ENCODE measurements at regions not wholly inside any gene's neighbourhood (a gene's known extent, or its start where the extent isn't known, plus 50 kb on each side); places are given as distances from the start of the nearest gene placed in this dataset.
"Not testable (repeated sequence)": the region's sequence is repeated elsewhere in the genome, so short reads cannot be mapped to it uniquely, and the experiment has no call there.

GRCh38 chr21:35586305-35586704 lies 474.0 kb downstream of the SETD4 start:
- no peak for FAIRE-seq

DNA sequence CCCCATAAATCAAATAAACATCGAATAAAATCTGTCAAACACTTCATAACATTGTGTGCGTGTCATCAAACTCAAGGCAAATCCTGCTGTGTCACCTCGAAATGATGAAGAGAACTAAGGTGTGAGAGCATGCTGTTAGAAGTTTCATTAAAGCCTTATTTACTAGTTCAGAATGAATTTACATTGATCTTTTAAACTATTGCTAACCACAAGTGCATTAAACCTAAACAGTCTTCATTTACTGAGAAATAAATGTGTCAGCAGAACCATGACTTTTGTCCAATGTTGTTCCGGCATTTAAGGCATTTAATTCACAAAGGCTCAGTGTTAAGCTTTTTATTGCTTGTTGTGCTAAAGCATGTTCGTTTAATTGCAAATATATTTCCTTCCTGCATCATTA lies 474.4 kb downstream of the SETD4 start:
- no peak for FAIRE-seq

GRCh38 chr21:35585155-35585554 lies 475.2 kb downstream of the SETD4 start:
- FAIRE-seq, result no peak

GRCh38 chr21:35583566-35584216 lies 476.6 kb downstream of the SETD4 start:
- no peak for FAIRE-seq

DNA sequence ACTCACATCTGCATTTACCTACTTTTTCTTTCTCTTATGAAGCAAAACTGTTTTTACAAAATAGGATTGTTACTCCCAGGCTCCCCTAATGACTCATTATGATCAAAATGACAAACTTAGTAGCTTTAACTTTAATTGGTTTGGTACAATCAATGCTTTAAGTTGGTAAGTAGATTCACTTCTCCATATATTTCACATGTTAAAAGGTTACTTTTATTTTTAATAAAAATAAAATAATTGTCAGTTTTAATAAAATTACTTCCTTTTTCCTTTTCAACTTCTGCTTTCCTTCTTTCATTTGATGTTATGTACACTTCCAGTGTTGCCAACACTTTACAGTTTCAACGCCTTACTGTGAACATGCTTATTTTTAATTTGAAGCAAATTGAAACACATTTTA lies 477.6 kb downstream of the SETD4 start:
- no peak for FAIRE-seq

- no peak for FAIRE-seq
Measured at GRCh38 chr21:35581640-35582039, 478.7 kb downstream of the SETD4 start.

DNA sequence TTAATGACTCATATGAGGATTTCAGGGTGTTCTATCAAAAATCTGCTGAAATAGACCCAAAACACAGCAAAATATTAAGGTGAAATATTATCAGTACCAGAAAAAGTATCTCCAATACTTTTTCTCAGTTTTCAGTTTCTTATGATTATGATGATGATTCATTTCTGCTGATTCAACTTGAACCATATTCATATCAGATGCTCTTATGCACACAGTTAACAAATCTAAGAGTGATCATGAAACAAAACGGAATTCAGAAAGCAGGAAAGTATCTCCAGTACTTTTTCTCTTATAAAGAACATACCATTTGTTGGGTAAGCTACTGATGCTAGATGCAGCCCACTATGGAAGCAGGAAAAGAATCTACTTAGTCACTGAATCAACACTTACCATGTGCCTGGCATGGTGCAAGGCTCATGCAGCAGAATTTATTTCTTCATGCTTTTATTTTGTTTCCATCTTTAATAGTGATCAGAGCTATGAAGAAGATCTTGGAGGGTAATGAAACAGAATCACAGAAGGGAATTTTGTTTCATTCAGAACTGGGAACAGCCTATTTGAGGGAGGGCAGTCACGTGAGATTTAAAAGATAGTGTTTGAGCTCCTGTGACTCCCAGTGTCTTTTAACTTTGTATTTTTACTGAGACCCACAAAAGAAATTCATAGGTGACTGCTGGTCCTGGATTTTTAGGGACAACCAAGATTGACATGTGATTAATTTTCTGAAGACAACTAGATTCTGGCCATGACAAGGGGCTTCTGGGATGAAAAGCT lies 480.6 kb downstream of the SETD4 start:
- no peak for FAIRE-seq

DNA sequence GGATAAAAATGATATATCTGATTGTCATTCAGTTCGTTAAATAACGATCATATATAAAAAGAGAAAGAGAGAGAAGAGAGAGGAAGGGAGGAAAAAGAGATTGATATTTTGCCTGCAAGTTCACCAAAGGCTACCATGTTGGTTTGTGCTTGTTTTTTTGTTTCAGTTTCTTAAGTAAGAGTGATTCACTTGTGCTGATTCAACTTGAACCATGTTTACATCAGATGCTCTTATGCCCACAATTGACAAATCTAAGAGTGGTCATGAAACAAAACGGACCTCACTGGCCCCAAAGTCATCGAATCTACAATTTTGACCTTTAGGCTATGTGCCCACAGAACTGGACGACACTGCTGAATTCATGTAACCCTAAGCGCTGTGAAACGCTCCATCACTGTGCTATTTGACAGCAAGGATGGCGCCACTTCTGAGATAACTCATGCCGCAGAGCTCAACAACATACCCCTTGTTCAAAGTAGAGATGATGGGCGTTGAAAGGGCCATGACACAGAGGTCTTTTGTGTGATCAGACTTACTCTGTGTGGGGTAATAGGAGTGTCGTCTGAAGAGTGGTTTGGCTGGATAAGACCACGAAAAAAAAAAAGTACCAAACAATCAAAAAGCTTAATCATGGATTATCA lies 481.4 kb downstream of the SETD4 start:
- FAIRE-seq, result no peak

DNA sequence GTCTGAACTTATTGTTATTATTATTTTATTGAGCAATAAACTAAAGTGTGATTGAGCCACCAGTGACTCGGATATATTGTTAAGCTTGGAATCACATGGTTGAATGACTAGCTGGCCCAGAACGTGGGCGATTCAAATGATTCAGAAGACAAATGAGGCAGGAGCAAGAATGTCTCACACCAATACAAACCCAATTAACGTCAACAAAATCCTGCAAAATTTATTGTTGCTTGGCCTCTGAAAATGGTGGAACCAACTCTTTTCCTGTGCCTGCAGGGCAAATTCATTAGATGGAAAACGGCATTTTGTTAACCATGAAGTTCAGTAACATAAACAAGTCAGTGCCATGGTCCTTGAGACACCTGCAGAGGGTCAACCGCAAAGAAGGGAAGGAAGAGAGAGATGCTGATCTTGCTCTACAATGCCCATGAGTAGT lies 482.0 kb downstream of the SETD4 start:
- no peak for FAIRE-seq

DNA sequence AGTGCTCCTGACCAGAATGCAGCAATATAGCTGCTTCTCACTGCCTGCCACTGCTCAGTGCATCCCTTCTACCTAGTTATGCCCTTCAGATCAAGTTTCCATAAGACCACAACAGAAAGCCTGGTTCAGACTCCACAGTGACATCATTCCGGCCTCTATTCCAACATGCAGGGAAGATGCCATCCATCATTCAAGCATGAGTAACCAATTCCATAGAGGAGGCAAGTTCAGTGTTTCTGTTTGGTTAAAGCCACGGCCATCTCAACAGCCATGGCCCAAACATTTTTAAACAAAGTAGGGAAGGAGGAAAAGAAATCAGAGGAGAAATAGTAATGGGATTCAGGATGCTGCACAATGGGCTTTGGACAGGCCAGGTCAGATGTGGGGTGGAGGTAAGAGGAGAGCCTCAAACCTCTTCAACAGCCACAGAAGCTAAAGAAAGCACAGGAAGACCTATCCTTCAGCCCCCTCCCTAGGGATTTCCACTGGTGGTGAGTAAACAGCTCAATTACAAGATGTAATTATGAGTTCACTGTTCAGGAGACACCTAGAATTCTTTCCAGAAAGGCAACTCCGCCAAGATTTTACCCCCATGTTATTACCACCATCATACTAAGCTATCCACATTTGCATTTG lies 484.9 kb downstream of the SETD4 start:
- FAIRE-seq, result no peak

GRCh38 chr21:35573472-35574374 lies 486.6 kb downstream of the SETD4 start:
- FAIRE-seq, result no peak

DNA sequence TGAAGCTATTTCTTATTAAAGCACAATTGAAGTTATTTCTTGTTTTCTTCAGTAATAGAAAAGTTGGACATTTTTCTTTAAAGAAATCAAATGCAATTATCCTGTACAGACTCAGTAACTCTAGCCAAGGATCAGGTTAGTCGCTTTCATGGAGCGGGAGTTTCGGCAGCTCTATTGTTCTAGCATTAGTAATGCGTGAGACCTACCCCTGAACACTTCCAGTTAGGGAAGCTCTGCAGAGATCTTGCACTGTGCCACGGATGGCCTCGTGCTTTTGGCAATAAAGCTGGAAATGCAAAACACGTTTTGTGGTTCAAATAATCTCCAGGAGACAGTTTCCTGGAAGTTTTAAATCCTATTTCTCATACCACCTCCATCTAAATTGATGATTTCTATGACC lies 488.4 kb downstream of the SETD4 start:
- no peak for FAIRE-seq

DNA sequence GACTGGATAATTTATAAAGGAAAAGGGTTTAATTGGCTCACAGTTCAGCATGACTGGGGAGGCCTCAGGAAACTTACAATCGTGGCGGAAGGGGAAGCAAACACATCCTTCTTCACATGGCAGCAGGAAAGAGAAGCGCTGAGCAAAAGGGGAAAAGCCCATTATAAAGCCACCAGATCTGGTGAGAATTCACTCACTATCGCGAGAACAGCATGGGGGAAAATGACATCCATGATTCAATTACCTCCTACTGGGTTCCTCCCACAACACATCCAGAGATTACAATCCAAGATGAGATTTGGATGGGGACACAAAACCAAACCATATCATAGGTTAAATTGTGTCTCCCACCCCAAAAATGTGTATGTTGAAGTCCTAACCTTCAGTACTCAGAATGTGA lies 491.7 kb downstream of the SETD4 start:
- no peak for FAIRE-seq

GRCh38 chr21:35566874-35567273 lies 493.5 kb downstream of the SETD4 start:
- FAIRE-seq, result no peak

DNA sequence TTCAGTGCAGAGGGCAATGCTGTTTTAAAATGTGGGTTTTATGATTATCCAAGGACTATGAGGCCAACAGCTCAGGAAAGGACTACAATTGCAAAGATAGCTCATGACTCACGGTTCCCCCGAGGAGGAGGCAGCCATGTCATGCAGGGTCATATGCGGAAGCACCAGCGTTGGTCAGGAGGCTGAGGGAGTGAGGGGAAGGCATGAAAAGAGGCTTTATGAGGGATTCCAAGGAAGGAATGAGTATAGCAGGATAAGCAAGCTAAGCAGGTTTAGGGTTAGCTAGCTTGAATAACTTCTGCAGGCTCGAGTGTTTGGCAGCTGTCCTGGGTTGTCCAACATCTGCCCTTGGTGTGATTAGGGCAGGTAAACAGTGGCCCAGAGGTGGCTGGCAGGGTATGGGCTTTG lies 495.1 kb downstream of the SETD4 start:
- FAIRE-seq, result no peak

- FAIRE-seq, result no peak
Measured at GRCh38 chr21:35563885-35564451, 496.4 kb downstream of the SETD4 start.

- FAIRE-seq, result no peak
Measured at GRCh38 chr21:35562876-35563275, 497.4 kb downstream of the SETD4 start.

- no peak for FAIRE-seq
Measured at GRCh38 chr21:35561116-35561515, 499.2 kb downstream of the SETD4 start.

DNA sequence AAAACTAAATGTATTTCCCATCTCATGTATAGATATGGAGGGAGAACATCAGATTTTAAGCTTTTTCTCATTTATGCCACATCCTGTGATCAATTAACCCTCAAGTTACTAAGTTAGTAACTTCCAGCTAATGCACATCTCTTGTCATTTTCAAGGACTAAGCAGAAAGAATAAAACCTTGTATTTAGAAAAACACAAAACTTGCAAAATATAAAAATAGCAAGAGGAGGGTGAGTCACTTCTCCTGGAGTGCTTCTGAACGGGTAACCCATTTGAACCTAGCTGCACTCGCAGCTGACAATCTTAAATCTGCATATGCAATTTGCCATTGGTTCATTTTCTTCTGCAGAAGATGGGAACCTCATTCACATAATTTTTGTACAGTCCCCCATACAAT lies 500.5 kb downstream of the SETD4 start:
- FAIRE-seq, result no peak

DNA sequence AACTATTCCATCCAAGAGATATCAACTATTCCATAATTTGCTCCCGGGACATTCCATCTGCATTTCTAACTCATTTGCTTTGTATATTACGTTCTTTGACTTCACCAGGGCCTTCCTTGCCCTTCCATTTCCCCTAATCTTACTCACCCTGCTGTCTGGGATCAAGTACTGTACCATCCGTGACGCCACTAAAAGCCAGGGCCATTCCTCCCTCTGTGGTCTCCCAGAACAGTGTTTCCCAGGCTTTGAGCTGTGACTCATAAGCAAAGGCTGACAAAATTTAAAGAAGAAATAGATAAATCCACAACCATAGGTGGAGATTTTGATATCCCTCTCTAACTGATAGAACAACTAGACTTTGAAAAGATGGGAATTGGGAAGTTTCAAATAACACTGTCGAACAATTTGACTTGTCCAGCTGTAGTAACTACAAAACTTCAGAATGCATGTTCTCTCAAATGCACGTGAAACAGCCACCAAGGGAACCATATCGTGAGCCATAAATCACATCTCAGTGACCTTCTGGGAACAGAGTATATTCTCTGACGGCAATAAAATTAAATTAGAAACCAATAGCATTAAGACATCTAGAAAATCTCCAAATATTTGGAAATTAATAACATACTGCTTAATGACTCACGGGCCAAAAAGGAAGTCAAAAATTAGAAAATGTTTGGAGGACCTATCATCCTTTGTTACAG lies 501.0 kb downstream of the SETD4 start:
- no peak for FAIRE-seq

- FAIRE-seq, result no peak
Measured at GRCh38 chr21:35556536-35556935, 503.8 kb downstream of the SETD4 start.

DNA sequence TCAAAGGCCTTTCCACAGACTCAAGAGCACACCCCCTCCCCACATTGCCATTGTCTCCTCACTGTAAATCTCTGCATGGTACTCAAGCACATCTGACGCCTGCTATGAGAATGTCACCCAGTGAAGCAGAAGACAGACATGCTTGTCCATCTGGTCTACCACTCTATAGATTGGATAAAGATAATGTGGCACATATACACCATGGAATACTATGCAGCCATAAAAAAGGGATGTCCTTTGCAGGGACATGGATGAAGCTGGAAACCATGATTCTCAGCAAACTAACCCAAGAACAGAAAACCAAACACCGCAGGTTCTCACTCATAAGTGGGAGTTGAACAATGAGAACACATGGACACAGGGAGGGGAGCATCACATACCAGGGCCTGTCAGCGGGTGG lies 503.4 kb upstream of the RUNX1 start:
- FAIRE-seq, result not testable (repeated sequence)

Measured in TTC549 (cell line).